Activated naive CD4-positive, alpha-beta T cell treated with anti-CD3 and anti-CD28 coated beads for 36 hours (primary cell): ENCODE measurements at regions not wholly inside any gene's neighbourhood (a gene's known extent, or its start where the extent isn't known, plus 50 kb on each side); places are given as distances from the start of the nearest gene placed in this dataset.

Source experiments
- CTCF ChIA-PET: fragments of 350-600 bp; sonication (Branson Sonifier 250); formaldehyde crosslinking; loops from one replicate; lab custom pipeline; 2021; ENCODE audit warnings: antibody characterized with exemption; lab: Charles Lee
- DNase-seq: peaks from one replicate; pipeline ENCODE4 v3.0.0-alpha.2; 2020
- H3K27ac Mint-ChIP-seq: one replicate; pipeline ENCODE4 v1.8.0; 2021; ENCODE audit warnings: mild to moderate bottlenecking, mixed read lengths
- H3K27me3 Mint-ChIP-seq: one replicate; pipeline ENCODE4 v1.8.0; 2021; ENCODE audit warnings: low read depth, mixed read lengths
- H3K36me3 Mint-ChIP-seq: one replicate; pipeline ENCODE4 v1.8.0; 2021; ENCODE audit warnings: low read depth, mixed read lengths
- H3K4me1 Mint-ChIP-seq: one replicate; pipeline ENCODE4 v1.8.0; 2021; ENCODE audit warnings: low read depth, mixed read lengths
- H3K4me3 Mint-ChIP-seq: one replicate; pipeline ENCODE4 v1.8.0; 2021; ENCODE audit warnings: mild to moderate bottlenecking, moderate library complexity, mixed read lengths
- H3K9me3 Mint-ChIP-seq: one replicate; pipeline ENCODE4 v1.8.0; 2021; ENCODE audit warnings: mixed read lengths
- intact Hi-C: fragments of 100-400 bp; cut with micrococcal nuclease; formaldehyde crosslinking; loops from one replicate; pipeline ENCODE4 v1.15.1; 2023

DNA sequence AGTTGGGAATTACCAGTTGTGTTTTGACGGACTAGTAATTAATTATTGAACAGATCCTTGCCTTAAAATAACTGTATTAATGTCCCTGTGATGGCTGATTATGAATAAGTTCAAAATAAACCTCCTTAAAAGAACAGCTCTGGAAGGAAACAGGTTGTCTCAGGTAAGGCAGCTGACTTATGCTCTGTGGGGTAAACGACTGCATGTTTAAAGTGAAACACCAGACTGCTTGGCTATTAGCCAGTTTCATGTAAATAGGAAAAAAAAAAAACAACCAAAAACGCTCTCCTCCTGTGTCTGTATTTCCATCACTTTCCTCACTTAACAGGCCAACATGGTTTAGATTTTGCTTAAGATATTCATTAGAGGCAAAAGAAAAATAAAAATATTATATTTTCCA is 243.6 kb downstream of the TMEM182 start:
- H3K9me3 Mint-ChIP-seq, result no peaks in the 10 kb centered on the region
- no peak overlapping the region for H3K27ac Mint-ChIP-seq
- intact Hi-C loops, result no loop called here
- H3K4me3 Mint-ChIP-seq, result no peak overlapping the region
- DNase-seq, result no peak
- no peaks in the 10 kb centered on the region for H3K27me3 Mint-ChIP-seq
- no peaks in the 10 kb centered on the region for H3K36me3 Mint-ChIP-seq
- CTCF ChIA-PET, result no interaction called here
- no peaks in the 10 kb centered on the region for H3K4me1 Mint-ChIP-seq

- Mint-ChIP-seq H3K4me1 (no peaks in the 10 kb centered on the region), H3K36me3 (no peaks in the 10 kb centered on the region), H3K27ac (no peak overlapping the region), H3K4me3 (no peak overlapping the region), H3K27me3 (no peaks in the 10 kb centered on the region), H3K9me3 (no peaks in the 10 kb centered on the region)
- intact Hi-C loops, result no loop called here
- no peak for DNase-seq
- CTCF ChIA-PET, result no interaction called here
Measured at GRCh38 chr2:103007086-103007485, 245.3 kb downstream of the TMEM182 start.

- H3K27ac Mint-ChIP-seq, result no peak overlapping the region
- no peaks in the 10 kb centered on the region for H3K36me3 Mint-ChIP-seq
- DNase-seq, result no peak
- CTCF ChIA-PET, result no interaction called here
- H3K9me3 Mint-ChIP-seq, result no peaks in the 10 kb centered on the region
- intact Hi-C loops, result no loop called here
- H3K4me3 Mint-ChIP-seq, result no peak overlapping the region
- H3K27me3 Mint-ChIP-seq, result no peaks in the 10 kb centered on the region
- H3K4me1 Mint-ChIP-seq, result no peaks in the 10 kb centered on the region
Measured at GRCh38 chr2:103008586-103008985, 246.8 kb downstream of the TMEM182 start.

DNA sequence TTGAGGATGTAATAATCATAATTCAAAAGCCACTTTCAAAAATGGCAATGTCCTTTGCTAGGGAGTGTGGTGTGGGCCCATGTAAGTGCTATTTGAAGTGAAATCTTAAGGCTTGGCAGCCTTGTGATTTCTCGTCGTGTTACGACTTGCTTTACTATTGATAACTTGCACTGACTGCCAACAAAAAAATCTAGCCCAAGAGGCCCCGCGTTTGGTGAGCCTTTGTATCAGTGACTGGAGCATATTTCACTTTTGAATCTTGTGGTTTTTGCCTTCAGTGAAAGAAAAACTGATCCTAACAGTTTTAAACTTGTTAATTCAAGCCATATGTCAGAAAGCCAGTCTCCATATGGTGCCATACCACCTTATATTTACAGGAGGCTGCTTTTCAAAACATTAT is 248.0 kb downstream of the TMEM182 start:
- Mint-ChIP-seq H3K4me3 (no peak overlapping the region), H3K27ac (no peak overlapping the region), H3K9me3 (no peaks in the 10 kb centered on the region), H3K36me3 (no peaks in the 10 kb centered on the region), H3K27me3 (no peaks in the 10 kb centered on the region), H3K4me1 (no peaks in the 10 kb centered on the region)
- CTCF ChIA-PET, result interaction anchor here (0.6 to 0.7 kb wide), 2 partner anchors 29 to 112 kb away, joined by 3 read pairs; no protein-coding TSS in a partner anchor
- intact Hi-C loops, result no loop called here
- DNase-seq, result no peak

GRCh38 chr2:103010306-103010705 is 248.5 kb downstream of the TMEM182 start:
- Mint-ChIP-seq H3K9me3 (no peaks in the 10 kb centered on the region), H3K36me3 (no peaks in the 10 kb centered on the region), H3K4me3 (no peak overlapping the region), H3K27me3 (no peaks in the 10 kb centered on the region), H3K4me1 (no peaks in the 10 kb centered on the region), H3K27ac (no peak overlapping the region)
- no peak for DNase-seq
- CTCF ChIA-PET, result interaction anchor here (0.7 kb wide), 1 partner anchor 112 kb away, joined by 3 read pairs; no protein-coding TSS in a partner anchor
- intact Hi-C loops, result no loop called here

GRCh38 chr2:103010751-103011150 is 248.9 kb downstream of the TMEM182 start:
- no peak for DNase-seq
- H3K27ac Mint-ChIP-seq, result no peak overlapping the region
- CTCF ChIA-PET, result no interaction called here
- intact Hi-C loops, result no loop called here
- no peaks in the 10 kb centered on the region for H3K4me1 Mint-ChIP-seq
- H3K4me3 Mint-ChIP-seq, result no peak overlapping the region
- H3K27me3 Mint-ChIP-seq, result no peaks in the 10 kb centered on the region
- H3K36me3 Mint-ChIP-seq, result no peaks in the 10 kb centered on the region
- H3K9me3 Mint-ChIP-seq, result no peaks in the 10 kb centered on the region

GRCh38 chr2:103012590-103012989 is 250.8 kb downstream of the TMEM182 start:
- no peaks in the 10 kb centered on the region for H3K4me1 Mint-ChIP-seq
- no peak for DNase-seq

DNA sequence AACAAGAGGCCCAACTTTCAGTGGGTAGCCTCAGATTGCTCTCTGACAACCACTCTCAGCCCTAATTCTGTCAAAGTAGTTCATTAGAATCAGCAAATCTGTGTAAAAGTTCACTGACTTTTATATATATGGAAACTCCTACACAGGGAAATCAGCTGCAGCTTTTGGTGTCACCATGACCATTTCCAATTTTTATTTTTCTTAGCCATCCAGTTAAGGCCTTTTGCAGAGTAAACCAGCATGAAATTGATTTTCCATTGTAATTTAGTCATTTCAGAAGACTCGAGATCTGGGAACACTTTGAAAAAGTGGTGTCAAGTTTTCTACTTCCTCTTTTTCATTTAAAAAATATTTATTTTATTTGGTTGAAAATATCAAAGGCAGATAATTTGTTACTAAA is 263.2 kb downstream of the TMEM182 start:
- intact Hi-C loops, result no loop called here
- Mint-ChIP-seq H3K4me3 (no peak overlapping the region), H3K36me3 (no peaks in the 10 kb centered on the region), H3K27me3 (no peaks in the 10 kb centered on the region), H3K9me3 (no peaks in the 10 kb centered on the region), H3K27ac (no peak overlapping the region), H3K4me1 (no peaks in the 10 kb centered on the region)
- CTCF ChIA-PET, result interaction anchor here (0.6 to 2.1 kb wide), 2 partner anchors 184 to 244 kb away, joined by 4 to 6 read pairs; no protein-coding TSS in a partner anchor
- DNase-seq, result no peak

More at GRCh38 chr2:103012590-103012989, 250.8 kb downstream of the TMEM182 start:
- Mint-ChIP-seq H3K9me3 (no peaks in the 10 kb centered on the region), H3K36me3 (no peaks in the 10 kb centered on the region), H3K27ac (no peak overlapping the region), H3K4me3 (no peak overlapping the region), H3K27me3 (no peaks in the 10 kb centered on the region)
- CTCF ChIA-PET, result no interaction called here
- intact Hi-C loops, result no loop called here

DNA sequence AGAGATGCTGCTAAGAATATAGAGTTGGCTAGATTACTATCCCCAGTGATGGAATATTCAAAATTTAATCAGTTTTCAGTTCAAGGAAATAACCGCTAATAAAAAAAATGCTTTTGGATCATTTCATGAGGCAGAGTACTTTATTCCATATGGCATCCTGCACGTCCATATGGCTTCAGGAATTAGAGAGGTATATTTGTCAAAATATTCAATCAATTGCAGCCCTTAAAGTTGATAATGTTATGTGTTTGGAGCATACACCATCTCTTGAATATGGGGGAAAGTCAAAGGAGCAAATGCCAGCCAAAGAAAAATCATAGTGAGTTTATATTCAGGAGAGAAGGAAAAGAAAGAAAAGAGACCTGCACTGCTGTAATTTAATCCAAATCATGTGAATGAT is 266.4 kb downstream of the TMEM182 start:
- Mint-ChIP-seq H3K4me3 (no peak overlapping the region), H3K36me3 (no peaks in the 10 kb centered on the region), H3K4me1 (no peaks in the 10 kb centered on the region), H3K27me3 (no peaks in the 10 kb centered on the region), H3K27ac (no peak overlapping the region), H3K9me3 (no peaks in the 10 kb centered on the region)
- CTCF ChIA-PET, result no interaction called here
- intact Hi-C loops, result no loop called here
- no peak for DNase-seq
